ENCODE measurements at regions not wholly inside any gene's neighbourhood (a gene's known extent, or its start where the extent isn't known, plus 50 kb on each side); places are given as distances from the start of the nearest gene placed in this dataset.

DNA sequence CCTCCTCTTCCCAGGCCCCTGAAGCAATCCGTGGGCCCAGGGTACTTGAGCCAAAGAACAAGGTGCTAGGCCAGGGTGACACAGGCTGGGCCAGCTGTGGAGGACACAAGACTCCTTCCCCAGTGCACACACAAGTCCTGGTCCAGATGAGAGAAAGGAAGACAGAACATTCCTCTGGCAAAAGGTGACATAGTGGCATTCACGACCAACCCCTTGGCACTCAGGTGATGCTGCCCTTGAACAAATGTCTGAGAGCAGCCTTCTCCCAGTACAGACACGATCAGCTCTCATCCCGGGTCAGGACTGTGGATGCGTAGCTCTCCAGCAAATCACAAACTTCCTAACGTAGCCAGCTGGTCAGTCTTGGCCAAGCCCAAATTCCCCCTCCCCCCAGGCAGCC is 118.5 kb downstream of the OAT start:
- Mint-ChIP-seq H3K27ac (no peak overlapping the region), H3K4me1 (ENCODE audit: low read depth) (no peaks in the 10 kb centered on the region), H3K27me3 (no peaks in the 10 kb centered on the region), H3K4me3 (no peak overlapping the region), H3K9me3 (peaks cover 6% of the 10 kb centered on the region), H3K36me3 (ENCODE audit: low read depth) (no peaks in the 10 kb centered on the region)
- TF ChIP-seq, protein P1, sequence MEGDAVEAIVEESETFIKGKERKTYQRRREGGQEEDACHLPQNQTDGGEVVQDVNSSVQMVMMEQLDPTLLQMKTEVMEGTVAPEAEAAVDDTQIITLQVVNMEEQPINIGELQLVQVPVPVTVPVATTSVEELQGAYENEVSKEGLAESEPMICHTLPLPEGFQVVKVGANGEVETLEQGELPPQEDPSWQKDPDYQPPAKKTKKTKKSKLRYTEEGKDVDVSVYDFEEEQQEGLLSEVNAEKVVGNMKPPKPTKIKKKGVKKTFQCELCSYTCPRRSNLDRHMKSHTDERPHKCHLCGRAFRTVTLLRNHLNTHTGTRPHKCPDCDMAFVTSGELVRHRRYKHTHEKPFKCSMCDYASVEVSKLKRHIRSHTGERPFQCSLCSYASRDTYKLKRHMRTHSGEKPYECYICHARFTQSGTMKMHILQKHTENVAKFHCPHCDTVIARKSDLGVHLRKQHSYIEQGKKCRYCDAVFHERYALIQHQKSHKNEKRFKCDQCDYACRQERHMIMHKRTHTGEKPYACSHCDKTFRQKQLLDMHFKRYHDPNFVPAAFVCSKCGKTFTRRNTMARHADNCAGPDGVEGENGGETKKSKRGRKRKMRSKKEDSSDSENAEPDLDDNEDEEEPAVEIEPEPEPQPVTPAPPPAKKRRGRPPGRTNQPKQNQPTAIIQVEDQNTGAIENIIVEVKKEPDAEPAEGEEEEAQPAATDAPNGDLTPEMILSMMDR (IDR thresholded peaks at IDR 0.05) = no peak
- POLR2A ChIA-PET = interaction anchor here (0.6 kb wide), 1 partner anchor 15 kb away, joined by 3 read pairs; no protein-coding TSS in a partner anchor
- ATAC-seq = no peak
- CTCF ChIA-PET = interaction anchor here (1.3 kb wide), 1 partner anchor 89 kb away, joined by 3 read pairs; no protein-coding TSS in a partner anchor
- intact Hi-C loops (cut with micrococcal nuclease) = no loop called here
- DNase-seq = no peak

- no peaks in the 10 kb centered on the region for H3K4me1 Mint-ChIP-seq (ENCODE audit: low read depth)
- H3K36me3 Mint-ChIP-seq (ENCODE audit: low read depth) = no peaks in the 10 kb centered on the region
- H3K27me3 Mint-ChIP-seq = no peaks in the 10 kb centered on the region
- peaks cover 6% of the 10 kb centered on the region for H3K9me3 Mint-ChIP-seq
- ChIA-PET CTCF (interaction anchor here (1.3 kb wide), 1 partner anchor 89 kb away, joined by 3 read pairs; no protein-coding TSS in a partner anchor), POLR2A (interaction anchor here (0.6 kb wide), 1 partner anchor 16 kb away, joined by 3 read pairs; no protein-coding TSS in a partner anchor)
- no peak overlapping the region for H3K4me3 Mint-ChIP-seq
- intact Hi-C loops (cut with micrococcal nuclease) = no loop called here
- ATAC-seq (no peak), DNase-seq (no peak)
- TF ChIP-seq, protein P1 (IDR thresholded peaks at IDR 0.05) = no peak
- H3K27ac Mint-ChIP-seq = no peak overlapping the region
Measured at GRCh38 chr10:124299696-124300095, 119.0 kb downstream of the OAT start.

- no peaks in the 10 kb centered on the region for H3K27me3 Mint-ChIP-seq
- no peak for DNase-seq
- H3K36me3 Mint-ChIP-seq (ENCODE audit: low read depth) = no peaks in the 10 kb centered on the region
- ChIA-PET POLR2A (no interaction called here), CTCF (interaction anchor here (1.3 kb wide), 1 partner anchor 90 kb away, joined by 3 read pairs; no protein-coding TSS in a partner anchor)
- intact Hi-C loops (cut with micrococcal nuclease) = no loop called here
- H3K27ac Mint-ChIP-seq = no peak overlapping the region
- no peak for ATAC-seq
- H3K9me3 Mint-ChIP-seq = peaks cover 6% of the 10 kb centered on the region
- H3K4me3 Mint-ChIP-seq = no peak overlapping the region
- TF ChIP-seq, protein P1 (IDR thresholded peaks at IDR 0.05) = no peak
- no peaks in the 10 kb centered on the region for H3K4me1 Mint-ChIP-seq (ENCODE audit: low read depth)
Measured at GRCh38 chr10:124298891-124299290, 119.8 kb downstream of the OAT start.

DNA sequence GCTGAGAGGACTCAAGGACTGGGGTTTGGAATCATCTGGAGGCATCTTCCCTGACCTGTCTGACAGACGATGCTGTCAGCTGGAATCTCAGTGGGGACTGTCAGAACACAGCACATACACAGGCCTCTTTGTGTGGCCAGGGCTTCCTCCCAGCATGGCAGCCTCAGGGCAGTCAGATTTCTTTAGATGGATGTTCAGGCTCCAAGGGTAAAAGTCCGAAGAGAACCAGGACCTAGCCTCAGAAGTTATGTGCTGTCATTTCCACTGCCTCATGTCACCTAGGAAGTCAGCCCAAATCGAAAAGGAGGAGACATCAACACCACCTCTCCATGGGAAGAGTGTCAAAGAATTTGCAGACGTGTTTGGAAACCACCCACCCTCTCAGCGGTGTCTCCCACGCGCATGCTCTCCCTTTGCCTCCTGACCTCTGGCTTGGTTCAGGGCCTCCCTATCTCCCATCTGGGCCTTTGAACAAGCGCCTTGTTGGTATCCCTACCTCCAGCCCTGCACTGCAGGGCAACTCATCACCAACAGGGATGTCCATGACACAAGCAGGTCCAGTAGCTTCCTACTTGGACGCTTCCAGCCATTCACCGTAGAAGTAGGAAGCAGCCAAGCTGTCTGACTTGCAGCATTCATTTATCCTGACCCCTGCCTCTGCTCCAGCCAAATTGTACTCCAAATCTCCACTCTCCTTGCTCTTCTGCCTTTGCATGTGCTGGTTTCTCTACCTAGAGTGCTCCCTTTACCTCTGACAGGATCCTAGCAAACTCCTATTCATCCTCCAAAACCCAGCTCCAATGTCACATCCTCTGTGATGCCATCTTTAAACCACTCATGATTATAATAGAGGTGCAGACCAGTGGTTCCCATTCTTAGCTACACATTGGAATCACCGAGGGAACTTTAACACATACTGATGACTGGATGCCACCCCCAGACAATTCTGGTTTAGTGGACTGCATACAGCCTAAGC is 121.6 kb downstream of the OAT start:
- no peaks in the 10 kb centered on the region for H3K27me3 Mint-ChIP-seq
- no peak for ATAC-seq
- TF ChIP-seq, protein P1 (IDR thresholded peaks at IDR 0.05) = no peak
- intact Hi-C loops (cut with micrococcal nuclease) = no loop called here
- DNase-seq = no peak
- ChIA-PET POLR2A (no interaction called here), CTCF (interaction anchor here (0.9 to 2.2 kb wide), 3 partner anchors 92 to 107 kb away, joined by 3 to 12 read pairs (median 4); no protein-coding TSS in a partner anchor)
- H3K27ac Mint-ChIP-seq = no peak overlapping the region
- no peaks in the 10 kb centered on the region for H3K36me3 Mint-ChIP-seq (ENCODE audit: low read depth)
- H3K4me3 Mint-ChIP-seq = no peak overlapping the region
- peaks cover 6% of the 10 kb centered on the region for H3K9me3 Mint-ChIP-seq
- no peaks in the 10 kb centered on the region for H3K4me1 Mint-ChIP-seq (ENCODE audit: low read depth)

All from activated CD8-positive, alpha-beta T cell treated with anti-CD3 and anti-CD28 coated beads for 36 hours (primary cell).